NCI-H2107 treated with DMSO at 0.1 percent for 48 hours (cell line): ENCODE measurements at regions not wholly inside any gene's neighbourhood (a gene's known extent, or its start where the extent isn't known, plus 50 kb on each side); places are given as distances from the start of the nearest gene placed in this dataset.
"Not testable (repeated sequence)": the region's sequence is repeated elsewhere in the genome, so short reads cannot be mapped to it uniquely, and the experiment has no call there.

Source experiments
- DNase-seq: peaks from one replicate; lab custom pipeline; 2025; ENCODE audit not compliant: unreplicated experiment; lab: John Stamatoyannopoulos, UW

DNA sequence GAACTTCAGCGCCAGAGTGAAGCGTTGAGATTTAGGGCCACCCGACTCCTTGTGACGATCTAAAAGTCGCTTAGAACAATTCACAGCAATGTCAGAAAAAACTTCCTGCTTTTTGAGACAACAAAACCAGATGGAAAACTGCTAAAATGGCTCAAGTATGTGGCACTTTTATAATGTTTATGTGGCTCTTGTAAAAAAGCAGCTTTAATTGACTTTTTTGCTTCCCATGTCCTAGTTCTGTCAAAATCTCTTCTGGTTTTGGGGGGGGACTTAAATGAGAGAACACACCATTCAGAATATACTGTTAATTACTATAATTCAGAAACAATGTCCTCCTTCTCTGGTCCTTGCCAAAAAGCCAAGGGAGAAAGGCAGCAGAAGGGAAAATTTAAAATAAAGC lies 154.7 kb upstream of the LSM14A start:
- DNase-seq: no peak

DNA sequence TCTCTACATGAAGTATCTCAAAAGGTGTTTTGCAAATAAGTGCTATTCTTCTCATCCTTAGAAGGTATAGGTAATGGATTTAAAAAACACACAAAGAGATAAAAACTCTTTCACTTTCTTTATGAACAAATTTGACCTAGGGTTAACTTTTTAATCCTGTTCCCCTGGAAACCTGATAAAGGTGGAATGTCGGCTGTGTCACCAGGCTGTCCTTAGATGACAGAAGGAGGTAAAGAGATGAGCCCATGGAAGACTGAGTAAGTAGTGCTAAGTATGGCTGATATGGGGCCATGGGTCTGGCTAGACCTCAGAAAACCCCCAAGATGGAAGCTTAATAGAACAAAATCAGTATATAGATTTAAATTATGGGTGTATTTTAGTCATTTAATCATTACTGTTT lies 153.8 kb upstream of the LSM14A start:
- no peak for DNase-seq

DNA sequence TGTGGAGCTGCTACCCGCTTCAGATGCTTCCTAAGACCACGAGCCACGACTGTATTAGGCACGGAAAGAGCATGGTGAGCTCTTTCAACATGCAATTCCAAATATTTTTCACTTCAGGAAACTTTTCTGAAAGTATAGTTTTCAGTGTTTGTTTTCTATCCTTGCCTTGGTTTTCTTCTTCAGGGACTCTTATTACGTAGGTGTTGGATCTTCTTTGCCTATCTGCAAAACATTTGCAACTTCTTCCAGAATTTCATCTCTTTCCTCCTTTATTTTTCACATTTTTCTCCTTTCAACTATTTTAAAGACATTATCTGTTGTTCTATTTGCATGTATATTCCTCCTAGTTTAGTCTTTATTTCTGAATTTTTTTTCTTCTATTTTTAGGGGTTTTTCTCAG lies 148.9 kb upstream of the LSM14A start:
- DNase-seq: no peak

DNA sequence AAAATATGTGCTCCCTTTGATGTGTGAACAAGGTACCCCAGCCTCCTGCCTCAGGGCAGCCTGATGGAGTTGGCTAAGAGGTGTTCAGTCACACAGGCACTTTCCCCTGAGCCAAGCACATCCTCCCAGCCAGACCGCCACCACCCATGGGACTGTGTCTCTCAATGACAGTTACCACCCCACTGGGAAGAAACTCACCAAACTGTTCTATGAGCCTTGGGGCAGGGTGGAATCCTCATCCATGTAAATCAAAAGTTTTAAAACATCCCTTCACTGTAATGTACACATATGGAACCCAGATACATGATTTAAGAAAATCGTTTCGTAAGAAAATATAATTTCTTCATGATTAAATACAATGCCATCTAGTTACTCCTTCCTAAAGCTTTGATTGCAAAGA lies 138.4 kb upstream of the LSM14A start:
- DNase-seq: no peak

GRCh38 chr19:34034318-34034846 lies 137.9 kb upstream of the LSM14A start:
- no peak for DNase-seq

- DNase-seq: no peak
Measured at GRCh38 chr19:34041925-34042521, 130.3 kb upstream of the LSM14A start.

DNA sequence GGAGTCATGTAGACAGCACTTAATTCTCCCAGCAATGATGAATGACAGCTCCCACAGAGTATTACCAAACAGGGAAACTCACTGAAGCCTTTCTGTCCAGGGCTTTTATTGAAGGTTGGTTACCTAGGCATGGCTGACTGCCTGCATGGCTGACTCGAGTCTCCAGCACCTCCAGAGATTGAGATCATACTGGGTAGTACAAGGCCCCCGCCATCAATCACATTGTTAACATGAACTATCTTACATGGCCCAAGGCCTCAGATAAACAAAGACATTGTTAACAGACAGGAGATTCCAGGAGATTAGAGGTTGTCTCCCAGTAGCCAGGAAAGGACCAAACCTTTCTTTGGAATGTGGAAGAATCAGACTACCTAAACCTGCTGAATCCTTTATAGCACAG lies 128.3 kb upstream of the LSM14A start:
- no peak for DNase-seq

DNA sequence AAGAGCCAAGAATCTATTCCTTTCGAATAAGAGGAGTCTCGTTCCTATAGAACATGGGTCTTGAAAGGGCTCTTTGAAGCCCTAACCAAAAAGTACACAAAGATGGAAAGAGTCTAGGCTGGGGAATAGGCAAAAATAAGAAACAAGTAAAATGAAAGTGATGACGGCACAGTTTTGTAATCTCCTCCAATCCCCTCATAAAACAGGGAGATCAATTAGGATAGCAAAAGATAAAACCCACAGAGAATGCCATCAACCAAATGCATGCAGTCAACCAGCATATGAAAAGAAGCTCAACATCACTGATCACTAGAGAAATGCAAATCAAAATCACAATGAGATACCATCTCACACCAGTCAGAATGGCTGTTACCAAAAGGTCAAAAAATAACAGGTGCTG lies 122.4 kb upstream of the LSM14A start:
- no peak for DNase-seq

DNA sequence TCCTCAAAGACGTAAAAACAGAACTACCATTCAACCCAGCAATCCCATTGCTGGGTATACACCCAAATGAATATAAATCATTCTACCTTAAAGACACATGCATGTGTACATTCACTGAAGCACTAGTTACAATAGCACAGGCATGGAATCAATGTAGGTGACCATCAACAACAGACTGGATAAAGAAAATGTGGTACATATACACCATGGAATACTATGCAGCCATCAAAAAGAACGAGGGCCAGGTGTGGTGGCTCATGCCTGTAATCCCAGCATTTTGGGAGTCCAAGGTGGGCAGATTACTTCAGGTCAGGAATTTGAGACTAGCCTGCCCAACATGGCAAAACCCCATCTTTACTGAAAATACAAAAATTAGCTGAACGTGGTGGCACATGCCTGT lies 121.9 kb upstream of the LSM14A start:
- not testable (repeated sequence) for DNase-seq

GRCh38 chr19:34051255-34051654 lies 121.0 kb upstream of the LSM14A start:
- DNase-seq: no peak

- DNase-seq: no peak
Measured at GRCh38 chr19:34057155-34057554, 115.1 kb upstream of the LSM14A start.

GRCh38 chr19:34066007-34066643 lies 106.2 kb upstream of the LSM14A start:
- no peak for DNase-seq

GRCh38 chr19:34067861-34068271 lies 104.4 kb upstream of the LSM14A start:
- DNase-seq: no peak

- no peak for DNase-seq
Measured at GRCh38 chr19:34075661-34076091, 96.6 kb upstream of the LSM14A start.

DNA sequence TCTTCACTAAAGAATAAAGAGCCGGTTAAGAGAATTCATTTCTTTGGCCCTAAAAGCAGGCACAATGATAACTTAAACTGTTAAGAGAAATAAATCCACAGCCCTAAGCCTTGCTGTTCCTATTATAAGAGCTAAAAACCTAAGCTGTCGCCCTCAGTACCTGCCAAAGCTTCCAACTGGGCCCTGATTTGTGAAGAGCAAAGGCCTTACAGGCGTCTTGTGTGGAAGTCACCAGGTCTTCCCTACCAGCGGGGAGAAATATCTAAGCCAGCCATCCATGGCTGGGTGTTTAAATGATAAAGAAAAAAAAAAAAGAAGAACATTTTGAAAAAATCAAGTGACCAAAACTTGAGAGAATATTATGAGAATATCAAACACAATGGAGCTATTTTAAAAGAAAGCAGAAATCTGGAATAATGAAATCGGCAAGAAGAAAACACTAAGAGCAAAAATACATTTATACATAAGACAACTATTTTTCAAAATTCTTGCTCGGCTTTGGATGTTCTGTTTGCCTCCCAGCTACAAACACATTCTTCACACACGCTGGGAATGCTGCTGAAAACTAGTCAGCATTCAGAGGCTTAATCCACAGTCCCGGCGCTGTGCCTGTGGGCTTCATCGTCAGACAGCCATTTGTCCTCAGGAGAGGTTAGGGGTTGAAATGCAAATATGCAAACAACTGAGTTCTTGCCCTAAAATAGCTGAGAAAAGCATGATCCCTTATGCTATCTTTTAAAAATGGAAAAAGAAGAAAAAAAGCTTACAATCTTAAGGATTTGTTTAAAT lies 89.8 kb upstream of the LSM14A start:
- no peak for DNase-seq

GRCh38 chr19:34084396-34085145 lies 87.7 kb upstream of the LSM14A start:
- no peak for DNase-seq

- DNase-seq: no peak
Measured at GRCh38 chr19:34085336-34085735, 87.0 kb upstream of the LSM14A start.

- DNase-seq: no peak
Measured at GRCh38 chr19:34088292-34088691, 84.0 kb upstream of the LSM14A start.

DNA sequence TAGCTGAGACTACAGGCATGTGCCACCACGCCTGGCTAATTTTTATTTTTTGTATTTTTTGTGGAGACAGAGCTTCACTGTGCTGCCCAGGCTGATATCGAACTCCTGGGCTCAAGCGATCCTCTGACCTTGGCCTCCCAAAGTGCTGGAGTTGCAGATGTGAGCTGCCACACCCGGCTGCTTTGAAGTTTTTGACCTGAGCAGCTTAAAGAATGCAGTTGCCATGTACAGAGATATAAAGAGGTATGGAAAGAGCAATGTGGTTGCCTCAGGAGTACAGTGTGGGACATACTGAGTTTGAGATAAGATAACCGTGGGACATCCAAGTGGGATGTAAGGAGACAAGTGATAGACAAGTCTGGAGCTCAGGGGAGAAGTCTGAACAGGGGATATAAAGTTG lies 82.7 kb upstream of the LSM14A start:
- no peak for DNase-seq

- DNase-seq: no peak
Measured at GRCh38 chr19:34094960-34095359, 77.3 kb upstream of the LSM14A start.

DNA sequence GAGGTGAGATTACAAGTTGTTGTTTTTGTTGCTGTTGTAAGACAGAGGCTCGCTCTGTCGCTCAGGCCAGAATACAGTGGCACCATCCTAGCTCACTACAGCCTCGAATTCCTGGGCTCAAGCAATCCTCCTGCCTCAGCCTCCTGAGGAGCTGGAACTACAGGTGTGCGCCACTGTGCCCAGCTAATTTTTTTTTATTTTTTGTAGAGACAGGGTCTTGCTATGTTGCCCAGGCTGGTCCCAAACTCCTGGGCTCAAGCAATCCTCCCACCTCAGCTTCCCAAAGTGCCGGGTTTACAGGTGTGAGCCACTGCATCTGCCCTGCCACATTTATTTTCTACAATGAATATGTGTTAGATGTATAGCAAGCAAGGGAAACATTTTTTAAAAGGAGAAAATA lies 76.9 kb upstream of the LSM14A start:
- DNase-seq: not testable (repeated sequence)
